HEK293T (cell line): ENCODE measurements at regions not wholly inside any gene's neighbourhood (a gene's known extent, or its start where the extent isn't known, plus 50 kb on each side); places are given as distances from the start of the nearest gene placed in this dataset.

Experiments
- BHLHE40 ChIP-seq: fragments of 450-650 bp; IDR thresholded peaks from 2 replicates; pipeline ENCODE4 v1.6.1; 2016; ENCODE audit warnings: mild to moderate bottlenecking, moderate library complexity, borderline replicate concordance
- ELF4 ChIP-seq: fragments of 450-650 bp; IDR thresholded peaks from 2 replicates; pipeline ENCODE4 v1.6.1; 2017; ENCODE audit warnings: antibody characterized with exemption
- FOXA1 ChIP-seq: fragments of 450-650 bp; IDR thresholded peaks from 2 replicates; pipeline ENCODE4 v1.6.1; 2016; ENCODE audit warnings: mild to moderate bottlenecking
- FOXK2 ChIP-seq: fragments of 450-650 bp; IDR thresholded peaks from 2 replicates; pipeline ENCODE4 v1.6.1; 2016; ENCODE audit warnings: mild to moderate bottlenecking
- FOXM1 ChIP-seq: fragments of 450-650 bp; IDR thresholded peaks from 2 replicates; pipeline ENCODE4 v1.6.1; 2017; ENCODE audit warnings: mild to moderate bottlenecking, borderline replicate concordance
- HDGF ChIP-seq: fragments of 450-650 bp; IDR thresholded peaks from 2 replicates; pipeline ENCODE4 v1.6.1; 2017; ENCODE audit warnings: antibody characterized with exemption, borderline replicate concordance
- L3MBTL2 ChIP-seq: fragments of 450-650 bp; conservative IDR thresholded peaks from 2 replicates; pipeline ENCODE4 v1.6.1; 2016; ENCODE audit warnings: mild to moderate bottlenecking
- NFRKB ChIP-seq: fragments of 450-650 bp; IDR thresholded peaks from 2 replicates; pipeline ENCODE4 v1.6.1; 2016; ENCODE audit warnings: mild to moderate bottlenecking, moderate library complexity
- SUZ12 ChIP-seq: fragments of 450-650 bp; IDR thresholded peaks from 2 replicates; pipeline ENCODE4 v1.6.1; 2016; ENCODE audit warnings: mild to moderate bottlenecking
- TARDBP ChIP-seq: fragments of 450-650 bp; IDR thresholded peaks from 2 replicates; pipeline ENCODE4 v1.6.1; 2016
- ZNF384 ChIP-seq: fragments of 450-650 bp; IDR thresholded peaks from 2 replicates; pipeline ENCODE4 v1.6.1; 2016
- TF ChIP-seq, protein P1 (sequence below): fragments of 450-650 bp; IDR thresholded peaks from 2 replicates; pipeline ENCODE4 v1.6.1; 2016

DNA sequence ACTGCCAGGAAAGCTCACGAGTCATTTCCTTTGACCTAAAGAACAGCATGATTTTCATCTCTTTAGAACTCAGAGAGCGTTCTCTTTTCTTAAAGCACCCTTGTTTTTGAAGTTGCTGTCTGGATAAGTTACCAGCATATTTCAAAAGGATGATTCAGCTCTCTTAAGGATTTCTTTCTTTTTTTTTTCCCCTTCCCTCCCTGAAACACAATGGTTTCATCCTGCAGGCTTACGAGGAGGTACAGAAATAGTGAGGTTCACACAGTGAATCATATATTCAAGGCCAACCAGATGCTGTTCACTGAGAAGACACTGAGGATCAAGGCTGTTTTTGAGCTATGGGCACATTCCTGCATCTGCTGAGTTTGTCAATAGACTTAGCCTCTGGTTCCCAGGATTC is 257.2 kb downstream of the KIF4B start:
- no peak for TF ChIP-seq FOXM1
- TF ChIP-seq BHLHE40: no peak
- no peak for TF ChIP-seq TARDBP
- TF ChIP-seq, protein P1, sequence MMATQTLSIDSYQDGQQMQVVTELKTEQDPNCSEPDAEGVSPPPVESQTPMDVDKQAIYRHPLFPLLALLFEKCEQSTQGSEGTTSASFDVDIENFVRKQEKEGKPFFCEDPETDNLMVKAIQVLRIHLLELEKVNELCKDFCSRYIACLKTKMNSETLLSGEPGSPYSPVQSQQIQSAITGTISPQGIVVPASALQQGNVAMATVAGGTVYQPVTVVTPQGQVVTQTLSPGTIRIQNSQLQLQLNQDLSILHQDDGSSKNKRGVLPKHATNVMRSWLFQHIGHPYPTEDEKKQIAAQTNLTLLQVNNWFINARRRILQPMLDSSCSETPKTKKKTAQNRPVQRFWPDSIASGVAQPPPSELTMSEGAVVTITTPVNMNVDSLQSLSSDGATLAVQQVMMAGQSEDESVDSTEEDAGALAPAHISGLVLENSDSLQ: no peak
- no peak for TF ChIP-seq FOXA1
- TF ChIP-seq L3MBTL2: no peak
- TF ChIP-seq SUZ12: no peak
- no peak for TF ChIP-seq HDGF
- no peak for TF ChIP-seq FOXK2
- no peak for TF ChIP-seq ZNF384
- no peak for TF ChIP-seq ELF4
- TF ChIP-seq NFRKB: no peak
